B cell (primary cell): ENCODE measurements at regions not wholly inside any gene's neighbourhood (a gene's known extent, or its start where the extent isn't known, plus 50 kb on each side); places are given as distances from the start of the nearest gene placed in this dataset.

ENCODE experiments used
- CTCF ChIP-seq: fragments of 200-600 bp; IDR thresholded peaks from one replicate; pipeline ENCODE4 v1.8.0; 2022; ENCODE audit warnings: antibody characterized with exemption, mild to moderate bottlenecking
- EZH2 ChIP-seq: IDR thresholded peaks from 2 replicates; pipeline ENCODE4 v1.6.1; 2012; ENCODE audit warnings: borderline replicate concordance, low read depth, mild to moderate bottlenecking, moderate library complexity, low read length; ENCODE audit not compliant: insufficient read depth, poor library complexity, severe bottlenecking

- TF ChIP-seq CTCF: no peak
- no peak for TF ChIP-seq EZH2
These were observed 155.6 kb upstream of the HAAO start for GRCh38 chr2:42947809-42948600.
